SU-DHL-6 (cell line): ENCODE measurements at regions not wholly inside any gene's neighbourhood (a gene's known extent, or its start where the extent isn't known, plus 50 kb on each side); places are given as distances from the start of the nearest gene placed in this dataset.

Experiments
- EZH2phosphoT487 ChIP-seq: fragments of 200-600 bp; sonication (generic), shearing (Covaris generic); conservative IDR thresholded peaks from 2 replicates; pipeline ENCODE4 v1.6.1; 2018; ENCODE audit warnings: mild to moderate bottlenecking, antibody characterized with exemption, low read length, moderate library complexity, mixed read lengths
- TF ChIP-seq, protein P1 (sequence below): fragments of 200-600 bp; sonication (generic); IDR thresholded peaks from one replicate; pipeline ENCODE4 v1.5.1; 2017; ENCODE audit warnings: antibody characterized with exemption, mild to moderate bottlenecking, low read length, moderate library complexity; ENCODE audit not compliant: insufficient read depth, poor library complexity, severe bottlenecking

DNA sequence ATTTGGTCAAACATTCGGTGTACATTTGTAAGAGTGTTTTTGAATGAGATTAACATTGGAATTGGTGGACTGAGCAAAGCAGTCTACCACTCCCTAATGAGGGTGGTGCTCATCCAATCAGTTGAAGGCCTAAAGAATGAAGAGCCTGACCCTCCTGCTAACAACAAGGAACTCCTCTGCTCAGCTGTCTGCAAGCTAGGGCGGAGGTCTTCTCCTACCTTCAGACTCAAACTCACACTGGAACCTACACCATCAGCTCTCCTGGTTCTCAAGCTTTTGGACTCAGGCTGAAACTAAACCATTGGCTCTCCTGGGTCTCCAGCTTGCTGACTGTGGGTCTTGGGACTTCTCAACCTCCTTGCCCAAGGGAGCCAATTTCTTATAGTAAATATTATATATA lies 55.5 kb upstream of the NPAS2 start:
- TF ChIP-seq, protein P1, sequence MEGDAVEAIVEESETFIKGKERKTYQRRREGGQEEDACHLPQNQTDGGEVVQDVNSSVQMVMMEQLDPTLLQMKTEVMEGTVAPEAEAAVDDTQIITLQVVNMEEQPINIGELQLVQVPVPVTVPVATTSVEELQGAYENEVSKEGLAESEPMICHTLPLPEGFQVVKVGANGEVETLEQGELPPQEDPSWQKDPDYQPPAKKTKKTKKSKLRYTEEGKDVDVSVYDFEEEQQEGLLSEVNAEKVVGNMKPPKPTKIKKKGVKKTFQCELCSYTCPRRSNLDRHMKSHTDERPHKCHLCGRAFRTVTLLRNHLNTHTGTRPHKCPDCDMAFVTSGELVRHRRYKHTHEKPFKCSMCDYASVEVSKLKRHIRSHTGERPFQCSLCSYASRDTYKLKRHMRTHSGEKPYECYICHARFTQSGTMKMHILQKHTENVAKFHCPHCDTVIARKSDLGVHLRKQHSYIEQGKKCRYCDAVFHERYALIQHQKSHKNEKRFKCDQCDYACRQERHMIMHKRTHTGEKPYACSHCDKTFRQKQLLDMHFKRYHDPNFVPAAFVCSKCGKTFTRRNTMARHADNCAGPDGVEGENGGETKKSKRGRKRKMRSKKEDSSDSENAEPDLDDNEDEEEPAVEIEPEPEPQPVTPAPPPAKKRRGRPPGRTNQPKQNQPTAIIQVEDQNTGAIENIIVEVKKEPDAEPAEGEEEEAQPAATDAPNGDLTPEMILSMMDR = no peak
- no peak for TF ChIP-seq EZH2phosphoT487
